Thyroid gland (tissue), 4 donors: ENCODE measurements at regions not wholly inside any gene's neighbourhood (a gene's known extent, or its start where the extent isn't known, plus 50 kb on each side); places are given as distances from the start of the nearest gene placed in this dataset.
"Not testable (repeated sequence)": the region's sequence is repeated elsewhere in the genome, so short reads cannot be mapped to it uniquely, and the experiment has no call there.

Experiments
- DNase-seq, 2 donors: peaks; one replicate each; pipeline ENCODE4 v3.0.0-alpha.2; 2019
- H3K27ac ChIP-seq, 3 donors: fragments of 200-600 bp; sonication (generic); 1 replicate in 2 of 3; 2 replicates in 1 of 3; pipeline ENCODE4 v1.5.1; 2016 to 2019; ENCODE audit warnings: mild to moderate bottlenecking in 1 of 3, moderate library complexity in 1 of 3
- H3K27me3 ChIP-seq: fragments of 200-600 bp; sonication (generic); one replicate; pipeline ENCODE4 v1.5.1; 2019
- H3K36me3 ChIP-seq, 2 donors: fragments of 200-600 bp; sonication (generic); one replicate each; pipeline ENCODE4 v1.5.1; 2016 to 2019
- H3K4me1 ChIP-seq, 2 donors: fragments of 200-600 bp; sonication (generic); one replicate each; pipeline ENCODE4 v1.5.1; 2017 to 2019
- H3K4me3 ChIP-seq, 3 donors: fragments of 200-600 bp; sonication (generic); replicated peaks in 1 of 3; 1 replicate in 2 of 3; 2 replicates in 1 of 3; pipeline ENCODE4 v1.5.1; 2016; ENCODE audit warnings: mild to moderate bottlenecking in 1 of 3
- H3K9me3 ChIP-seq: fragments of 200-600 bp; sonication (generic); one replicate; pipeline ENCODE4 v1.5.1; 2017
- POLR2A ChIP-seq, 2 donors: fragments of 450-650 bp; IDR thresholded peaks; one replicate each; pipeline ENCODE4 v1.6.1; 2017; ENCODE audit warnings: antibody characterized with exemption in 2 of 2, mild to moderate bottlenecking in 2 of 2, moderate library complexity in 1 of 2
- WGBS, 2 donors: methylation state at CpG; one replicate each; pipeline ENCODE4 v1.1.5; 2017; 5-methylcytosine and 5-hydroxymethylcytosine counted together
- intact Hi-C: fragments of 100-400 bp; cut with DNase I; formaldehyde crosslinking; loops from one replicate; pipeline ENCODE4 v1.15.1; 2023
- TF ChIP-seq, protein P1 (sequence below), 6 experiments: fragments of 200-600 bp in 3 of 6; fragments of 450-650 bp in 3 of 6; sonication (generic) in 3 of 6; IDR thresholded peaks; one replicate each; pipeline ENCODE4 v1.5.1; 2016 to 2019; ENCODE audit warnings: antibody characterized with exemption in 6 of 6, mild to moderate bottlenecking in 2 of 6, inconsistent platforms in 1 of 6, moderate library complexity in 1 of 6

DNA sequence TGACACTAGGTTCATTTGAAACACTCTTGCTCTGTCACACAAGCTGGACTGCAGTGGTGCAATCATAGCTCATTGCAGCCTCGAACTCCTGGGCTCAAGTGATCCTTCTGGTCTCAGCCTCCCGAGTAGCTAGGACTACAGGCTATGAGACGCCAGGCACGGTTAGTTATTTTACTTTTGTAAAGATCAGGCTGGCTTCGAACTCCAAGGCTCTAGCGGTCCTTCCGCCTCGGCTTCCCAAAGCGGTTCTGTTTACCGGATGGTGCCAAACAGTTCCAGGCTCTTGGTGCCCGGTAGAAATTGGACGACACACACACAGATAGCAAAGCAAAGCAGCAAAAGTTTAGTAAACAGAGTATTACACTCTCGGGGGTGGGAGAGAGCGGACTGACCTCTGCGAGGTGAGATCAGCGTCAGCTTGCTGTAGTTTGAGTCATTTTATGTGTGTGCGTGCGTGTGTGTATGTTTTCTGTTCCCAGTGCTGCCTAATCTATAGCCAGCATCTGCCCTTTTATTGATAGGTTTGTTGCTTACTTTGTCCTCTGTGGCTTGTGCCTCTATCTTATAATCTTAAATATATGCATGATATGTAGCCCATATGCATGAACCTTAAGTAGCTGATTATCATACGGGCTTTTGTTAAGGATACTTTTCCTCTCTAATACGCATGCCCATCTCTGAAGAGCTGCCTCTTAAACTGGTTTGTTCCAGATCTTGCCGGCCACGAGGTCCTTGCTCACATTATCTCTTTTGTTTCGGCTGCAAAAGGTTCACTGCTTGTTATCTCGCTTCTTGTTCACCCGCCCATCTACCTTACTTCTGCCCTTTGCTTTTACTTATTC, 75.2 kb downstream of the OR2B2 start:
- WGBS, 2 donors: 0 to 1% methylated on average over 25 of the region's 25 CpGs
- peak; percentile 62 to 71 for DNase-seq

GRCh38 chr6:27836141-27836782, 75.9 kb downstream of the OR2B2 start:
- 12 to 23% methylated on average over 3 of the region's 3 CpGs for WGBS, 2 donors
- Histone ChIP-seq H3K9me3 (no peaks in the 10 kb centered on the region), H3K27ac (peak overlapping the region; percentile 96 to 98 (median 98)), H3K27me3 (no peaks in the 10 kb centered on the region), H3K4me3 (peak overlapping the region in 2 of 3 donors; percentile 52 to 67), H3K36me3 (no peaks in the 10 kb centered on the region), H3K4me1 (peaks cover 8 to 23% of the 10 kb centered on the region in 2 donors)
- no peak for TF ChIP-seq POLR2A (IDR thresholded peaks at IDR 0.05)
- TF ChIP-seq, protein P1, sequence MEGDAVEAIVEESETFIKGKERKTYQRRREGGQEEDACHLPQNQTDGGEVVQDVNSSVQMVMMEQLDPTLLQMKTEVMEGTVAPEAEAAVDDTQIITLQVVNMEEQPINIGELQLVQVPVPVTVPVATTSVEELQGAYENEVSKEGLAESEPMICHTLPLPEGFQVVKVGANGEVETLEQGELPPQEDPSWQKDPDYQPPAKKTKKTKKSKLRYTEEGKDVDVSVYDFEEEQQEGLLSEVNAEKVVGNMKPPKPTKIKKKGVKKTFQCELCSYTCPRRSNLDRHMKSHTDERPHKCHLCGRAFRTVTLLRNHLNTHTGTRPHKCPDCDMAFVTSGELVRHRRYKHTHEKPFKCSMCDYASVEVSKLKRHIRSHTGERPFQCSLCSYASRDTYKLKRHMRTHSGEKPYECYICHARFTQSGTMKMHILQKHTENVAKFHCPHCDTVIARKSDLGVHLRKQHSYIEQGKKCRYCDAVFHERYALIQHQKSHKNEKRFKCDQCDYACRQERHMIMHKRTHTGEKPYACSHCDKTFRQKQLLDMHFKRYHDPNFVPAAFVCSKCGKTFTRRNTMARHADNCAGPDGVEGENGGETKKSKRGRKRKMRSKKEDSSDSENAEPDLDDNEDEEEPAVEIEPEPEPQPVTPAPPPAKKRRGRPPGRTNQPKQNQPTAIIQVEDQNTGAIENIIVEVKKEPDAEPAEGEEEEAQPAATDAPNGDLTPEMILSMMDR (IDR thresholded peaks at IDR 0.05): no peak
- intact Hi-C loops: no loop called here
- no peak for DNase-seq

More for the DNA sequence above, 75.2 kb downstream of the OR2B2 start:
- H3K4me1 ChIP-seq: peaks cover 5 to 23% of the 10 kb centered on the region in 2 donors
- intact Hi-C loops: no loop called here
- peak overlapping the region; percentile 96 to 98 (median 98) for H3K27ac ChIP-seq
- H3K36me3 ChIP-seq: no peaks in the 10 kb centered on the region
- H3K4me3 ChIP-seq: peak overlapping the region; percentile 17 to 67 (median 52)
- H3K9me3 ChIP-seq: no peaks in the 10 kb centered on the region
- no peaks in the 10 kb centered on the region for H3K27me3 ChIP-seq
- TF ChIP-seq POLR2A (IDR thresholded peaks at IDR 0.05): peak in 1 of 2 donors; percentile 77
- TF ChIP-seq, protein P1 (IDR thresholded peaks at IDR 0.05): no peak

GRCh38 chr6:27834879-27835549, 77.2 kb downstream of the OR2B2 start:
- DNase-seq: no peak
- WGBS, 2 donors: 86 to 90% methylated on average over 4 of the region's 4 CpGs
- TF ChIP-seq, protein P1 (IDR thresholded peaks at IDR 0.05): no peak
- TF ChIP-seq POLR2A (IDR thresholded peaks at IDR 0.05): no peak
- H3K4me1 ChIP-seq: peaks cover 9 to 26% of the 10 kb centered on the region in 2 donors
- H3K4me3 ChIP-seq: no peak overlapping the region
- H3K27me3 ChIP-seq: no peaks in the 10 kb centered on the region
- no peak overlapping the region for H3K27ac ChIP-seq
- no peaks in the 10 kb centered on the region for H3K36me3 ChIP-seq
- H3K9me3 ChIP-seq: no peaks in the 10 kb centered on the region
- intact Hi-C loops: no loop called here

DNA sequence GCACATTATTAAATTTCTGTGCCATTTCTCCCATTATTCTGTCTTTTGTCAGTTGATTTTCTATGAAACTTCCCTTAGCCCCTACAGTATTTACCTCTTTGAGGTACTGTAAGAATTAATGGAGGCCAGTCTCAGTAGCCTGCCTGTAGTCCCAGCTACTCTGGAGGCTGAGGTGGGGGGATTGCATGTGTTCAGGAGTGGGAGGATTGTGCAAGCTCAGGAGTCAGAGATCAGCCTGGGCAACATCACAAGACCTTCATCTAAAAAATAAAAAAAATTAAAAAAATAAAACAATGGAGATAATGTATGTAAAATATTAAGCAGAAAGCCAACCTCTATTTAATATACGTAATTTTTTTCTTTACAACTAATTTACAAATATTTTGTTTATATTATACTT, 77.8 kb downstream of the OR2B2 start:
- no peak for TF ChIP-seq POLR2A (IDR thresholded peaks at IDR 0.05)
- TF ChIP-seq, protein P1 (IDR thresholded peaks at IDR 0.05): no peak
- no peaks in the 10 kb centered on the region for H3K9me3 ChIP-seq
- intact Hi-C loops: no loop called here
- WGBS, 2 donors: 97 to 98% methylated on average over 1 of the region's 1 CpG
- no peak overlapping the region for H3K27ac ChIP-seq
- no peaks in the 10 kb centered on the region for H3K36me3 ChIP-seq
- no peak overlapping the region for H3K4me3 ChIP-seq
- H3K4me1 ChIP-seq: peaks cover 13 to 25% of the 10 kb centered on the region in 2 donors
- H3K27me3 ChIP-seq: no peaks in the 10 kb centered on the region
- DNase-seq: no peak

- H3K9me3 ChIP-seq, H3K27me3 ChIP-seq, H3K36me3 ChIP-seq, intact Hi-C loops: not testable (repeated sequence)
- Histone ChIP-seq H3K4me3 (peak overlapping the region in 1 of 3 donors; percentile 37), H3K4me1 (peaks cover 13 to 17% of the 10 kb centered on the region in 2 donors), H3K27ac (peak overlapping the region in 2 of 3 donors; percentile 48 to 84)
- WGBS, 2 donors: 5 to 7% methylated on average over 20 to 24 of the region's 26 CpGs
- DNase-seq: peak; percentile 57 to 64
These were observed 80.6 kb downstream of the OR2B2 start for GRCh38 chr6:27831434-27832081.

- peak overlapping the region in 2 of 3 donors; percentile 37 to 54 for H3K4me3 ChIP-seq
- intact Hi-C loops, H3K9me3 ChIP-seq, H3K27me3 ChIP-seq, H3K4me1 ChIP-seq, H3K36me3 ChIP-seq: not testable (repeated sequence)
- 4 to 18% methylated on average over 24 to 37 of the region's 52 CpGs for WGBS, 2 donors
- peak; percentile 32 to 43 for DNase-seq
- peak overlapping the region; percentile 2 to 84 (median 61) for H3K27ac ChIP-seq
These were observed 81.4 kb downstream of the OR2B2 start for GRCh38 chr6:27830600-27831433.
